Astrocyte (in vitro differentiated cells and primary cell): ENCODE measurements at regions not wholly inside any gene's neighbourhood (a gene's known extent, or its start where the extent isn't known, plus 50 kb on each side); places are given as distances from the start of the nearest gene placed in this dataset.

Source experiments
- EZH2 ChIP-seq: IDR thresholded peaks from 2 replicates; pipeline ENCODE4 v1.6.1; 2012; ENCODE audit warnings: mild to moderate bottlenecking, low read length, inconsistent platforms; ENCODE audit not compliant: insufficient read depth
- TF ChIP-seq, protein P1 (sequence below): IDR thresholded peaks from 2 replicates; pipeline ENCODE4 v1.5.1; 2011; ENCODE audit warnings: low read depth, mild to moderate bottlenecking, inconsistent platforms, low read length, moderate library complexity; ENCODE audit not compliant: insufficient read depth

DNA sequence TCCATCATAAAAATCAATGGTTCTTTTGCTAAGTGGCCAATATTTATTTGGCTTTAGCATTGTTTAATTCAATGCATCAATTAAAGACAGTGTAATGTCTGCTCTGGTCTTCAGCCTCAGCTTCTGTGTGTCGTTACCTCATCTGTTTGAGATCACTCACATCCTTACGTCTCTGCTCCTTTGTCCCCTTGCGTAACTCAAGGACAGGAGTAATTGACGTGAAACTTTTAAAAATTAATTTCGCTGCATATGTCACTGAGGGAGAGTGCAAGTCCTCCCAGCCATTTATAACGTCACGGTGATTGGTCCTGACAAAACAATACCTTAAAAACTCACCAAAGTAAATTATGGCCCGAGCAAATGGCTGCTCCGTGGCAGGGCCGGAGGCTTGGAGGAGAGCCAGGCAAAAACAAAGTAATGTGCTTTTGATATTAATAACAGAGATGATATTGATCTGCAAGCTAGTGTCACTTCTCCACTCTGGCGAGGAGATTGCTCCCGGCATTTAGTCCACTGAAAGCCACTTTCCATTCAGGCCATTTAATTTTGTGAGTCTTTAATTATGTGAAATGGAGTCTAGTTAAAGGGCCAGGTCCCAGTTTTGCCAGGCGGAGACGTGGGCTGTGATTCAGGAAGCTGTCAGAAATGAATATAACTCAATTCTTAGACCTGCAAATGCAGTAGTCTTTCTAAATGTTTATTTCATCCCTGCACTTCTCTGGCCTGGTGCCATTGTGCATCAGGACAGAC lies 150.9 kb upstream of the POU3F1 start:
- TF ChIP-seq, protein P1, sequence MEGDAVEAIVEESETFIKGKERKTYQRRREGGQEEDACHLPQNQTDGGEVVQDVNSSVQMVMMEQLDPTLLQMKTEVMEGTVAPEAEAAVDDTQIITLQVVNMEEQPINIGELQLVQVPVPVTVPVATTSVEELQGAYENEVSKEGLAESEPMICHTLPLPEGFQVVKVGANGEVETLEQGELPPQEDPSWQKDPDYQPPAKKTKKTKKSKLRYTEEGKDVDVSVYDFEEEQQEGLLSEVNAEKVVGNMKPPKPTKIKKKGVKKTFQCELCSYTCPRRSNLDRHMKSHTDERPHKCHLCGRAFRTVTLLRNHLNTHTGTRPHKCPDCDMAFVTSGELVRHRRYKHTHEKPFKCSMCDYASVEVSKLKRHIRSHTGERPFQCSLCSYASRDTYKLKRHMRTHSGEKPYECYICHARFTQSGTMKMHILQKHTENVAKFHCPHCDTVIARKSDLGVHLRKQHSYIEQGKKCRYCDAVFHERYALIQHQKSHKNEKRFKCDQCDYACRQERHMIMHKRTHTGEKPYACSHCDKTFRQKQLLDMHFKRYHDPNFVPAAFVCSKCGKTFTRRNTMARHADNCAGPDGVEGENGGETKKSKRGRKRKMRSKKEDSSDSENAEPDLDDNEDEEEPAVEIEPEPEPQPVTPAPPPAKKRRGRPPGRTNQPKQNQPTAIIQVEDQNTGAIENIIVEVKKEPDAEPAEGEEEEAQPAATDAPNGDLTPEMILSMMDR: no peak
- no peak for TF ChIP-seq EZH2
